A549 (cell line): ENCODE measurements at regions not wholly inside any gene's neighbourhood (a gene's known extent, or its start where the extent isn't known, plus 50 kb on each side); places are given as distances from the start of the nearest gene placed in this dataset.

Experiments used
- CTCF ChIP-seq: fragments of >200 bp; sonication (Bioruptor Twin); formaldehyde crosslinking; IDR thresholded peaks from 3 replicates; pipeline ENCODE4 v1.5.1; 2016
- EHMT2 ChIP-seq: fragments of 200-600 bp; sonication (generic); IDR thresholded peaks from 2 replicates; pipeline ENCODE4 v1.6.1; 2016; ENCODE audit warnings: antibody characterized with exemption, low read depth, mild to moderate bottlenecking, moderate library complexity
- EP300 ChIP-seq, 2 experiments: fragments of >200 bp; sonication (Bioruptor Twin); formaldehyde crosslinking; IDR thresholded peaks; 2 replicates in 1 of 2; 3 replicates in 1 of 2; pipeline ENCODE4 v1.6.1; 2016 to 2017

GRCh38 chr4:187127456-187127855, 403.8 kb upstream of the FAT1 start:
- TF ChIP-seq CTCF (no peak), EP300 (IDR thresholded peaks at IDR 0.05) (no peak), EHMT2 (no peak)
